Tibial nerve (tissue), 4 donors: ENCODE measurements at regions not wholly inside any gene's neighbourhood (a gene's known extent, or its start where the extent isn't known, plus 50 kb on each side); places are given as distances from the start of the nearest gene placed in this dataset.

Experiments used
- EP300 ChIP-seq, 2 donors: sonication (generic); formaldehyde crosslinking; IDR thresholded peaks; one replicate each; pipeline ENCODE4 v1.6.1; 2017; ENCODE audit warnings: antibody characterized with exemption in 2 of 2, mild to moderate bottlenecking in 1 of 2
- POLR2A ChIP-seq, 2 donors: fragments of 450-650 bp; IDR thresholded peaks; one replicate each; pipeline ENCODE4 v1.6.1; 2017; ENCODE audit warnings: antibody characterized with exemption in 2 of 2, mild to moderate bottlenecking in 2 of 2, moderate library complexity in 2 of 2
- TF ChIP-seq, protein P1 (sequence below), 5 experiments: fragments of 200-600 bp in 3 of 5; fragments of 450-650 bp in 2 of 5; sonication (generic) in 3 of 5; IDR thresholded peaks; one replicate each; pipeline ENCODE4 v1.5.1; 2016 to 2019; ENCODE audit warnings: antibody characterized with exemption in 5 of 5, mild to moderate bottlenecking in 3 of 5, moderate library complexity in 2 of 5

GRCh38 chr2:142786918-142787702 is 90.4 kb upstream of the KYNU start:
- TF ChIP-seq, protein P1, sequence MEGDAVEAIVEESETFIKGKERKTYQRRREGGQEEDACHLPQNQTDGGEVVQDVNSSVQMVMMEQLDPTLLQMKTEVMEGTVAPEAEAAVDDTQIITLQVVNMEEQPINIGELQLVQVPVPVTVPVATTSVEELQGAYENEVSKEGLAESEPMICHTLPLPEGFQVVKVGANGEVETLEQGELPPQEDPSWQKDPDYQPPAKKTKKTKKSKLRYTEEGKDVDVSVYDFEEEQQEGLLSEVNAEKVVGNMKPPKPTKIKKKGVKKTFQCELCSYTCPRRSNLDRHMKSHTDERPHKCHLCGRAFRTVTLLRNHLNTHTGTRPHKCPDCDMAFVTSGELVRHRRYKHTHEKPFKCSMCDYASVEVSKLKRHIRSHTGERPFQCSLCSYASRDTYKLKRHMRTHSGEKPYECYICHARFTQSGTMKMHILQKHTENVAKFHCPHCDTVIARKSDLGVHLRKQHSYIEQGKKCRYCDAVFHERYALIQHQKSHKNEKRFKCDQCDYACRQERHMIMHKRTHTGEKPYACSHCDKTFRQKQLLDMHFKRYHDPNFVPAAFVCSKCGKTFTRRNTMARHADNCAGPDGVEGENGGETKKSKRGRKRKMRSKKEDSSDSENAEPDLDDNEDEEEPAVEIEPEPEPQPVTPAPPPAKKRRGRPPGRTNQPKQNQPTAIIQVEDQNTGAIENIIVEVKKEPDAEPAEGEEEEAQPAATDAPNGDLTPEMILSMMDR (IDR thresholded peaks at IDR 0.05): no peak
- TF ChIP-seq POLR2A (IDR thresholded peaks at IDR 0.05): no peak
- no peak for TF ChIP-seq EP300 (IDR thresholded peaks at IDR 0.05)
